Peyer's patch (tissue), 4 donors: ENCODE measurements at regions not wholly inside any gene's neighbourhood (a gene's known extent, or its start where the extent isn't known, plus 50 kb on each side); places are given as distances from the start of the nearest gene placed in this dataset.

ENCODE experiments used
- DNase-seq, 3 donors: peaks; one replicate each; pipeline ENCODE4 v3.0.0-alpha.2; 2017 to 2019
- H3K27ac ChIP-seq, 4 donors: fragments of 200-600 bp; sonication (generic); one replicate each; pipeline ENCODE4 v1.5.1; 2016 to 2019
- H3K27me3 ChIP-seq, 2 donors: fragments of 200-600 bp; sonication (generic); one replicate each; pipeline ENCODE4 v1.5.1; 2019
- H3K36me3 ChIP-seq, 3 donors: fragments of 200-600 bp; sonication (generic); one replicate each; pipeline ENCODE4 v1.5.1; 2016 to 2019
- H3K4me1 ChIP-seq, 4 donors: fragments of 200-600 bp; sonication (generic); one replicate each; pipeline ENCODE4 v1.5.1; 2016 to 2019
- H3K4me3 ChIP-seq, 4 donors: fragments of 200-600 bp; sonication (generic); 1 replicate in 3 of 4; 2 replicates in 1 of 4; pipeline ENCODE4 v1.5.1; 2016 to 2019; ENCODE audit warnings: mild to moderate bottlenecking in 1 of 4
- H3K9me3 ChIP-seq, 4 donors: fragments of 200-600 bp; sonication (generic); one replicate each; pipeline ENCODE4 v1.5.1; 2016 to 2019; ENCODE audit warnings: mild to moderate bottlenecking in 1 of 4
- CTCF ChIP-seq, 6 experiments: fragments of 450-650 bp in 4 of 6; fragments of 200-600 bp in 2 of 6; sonication (generic) in 1 of 6; IDR thresholded peaks; one replicate each; pipeline ENCODE4 v1.5.1; 2017 to 2019; ENCODE audit warnings: antibody characterized with exemption in 6 of 6, mild to moderate bottlenecking in 3 of 6, moderate library complexity in 1 of 6
- POLR2A ChIP-seq, 2 donors: fragments of 450-650 bp; IDR thresholded peaks; one replicate each; pipeline ENCODE4 v1.5.1; 2017; ENCODE audit warnings: antibody characterized with exemption in 2 of 2, mild to moderate bottlenecking in 2 of 2, moderate library complexity in 2 of 2

GRCh38 chr12:102682366-102683289, 202.3 kb upstream of the IGF1 start:
- TF ChIP-seq POLR2A (IDR thresholded peaks at IDR 0.05) (no peak), CTCF (IDR thresholded peaks at IDR 0.05) (no peak)

GRCh38 chr12:102681747-102682146, 201.4 kb upstream of the IGF1 start:
- TF ChIP-seq CTCF (IDR thresholded peaks at IDR 0.05) (no peak), POLR2A (IDR thresholded peaks at IDR 0.05) (no peak)
- no peaks in the 10 kb centered on the region for H3K27me3 ChIP-seq
- no peak for DNase-seq
- no peaks in the 10 kb centered on the region for H3K4me1 ChIP-seq
- H3K4me3 ChIP-seq: no peak overlapping the region
- H3K27ac ChIP-seq: no peak overlapping the region
- H3K36me3 ChIP-seq: no peaks in the 10 kb centered on the region
- H3K9me3 ChIP-seq: no peaks in the 10 kb centered on the region

More at GRCh38 chr12:102682366-102683289, 202.3 kb upstream of the IGF1 start:
- H3K4me1 ChIP-seq: no peaks in the 10 kb centered on the region
- no peak overlapping the region for H3K4me3 ChIP-seq
- H3K27me3 ChIP-seq: no peaks in the 10 kb centered on the region
- H3K9me3 ChIP-seq: no peaks in the 10 kb centered on the region
- no peak for DNase-seq
- H3K27ac ChIP-seq: no peak overlapping the region
- H3K36me3 ChIP-seq: no peaks in the 10 kb centered on the region

GRCh38 chr12:102681309-102681708, 200.9 kb upstream of the IGF1 start:
- Histone ChIP-seq H3K27me3 (no peaks in the 10 kb centered on the region), H3K9me3 (no peaks in the 10 kb centered on the region), H3K36me3 (no peaks in the 10 kb centered on the region), H3K4me1 (no peaks in the 10 kb centered on the region), H3K4me3 (no peak overlapping the region), H3K27ac (no peak overlapping the region)
- no peak for TF ChIP-seq CTCF (IDR thresholded peaks at IDR 0.05)
- TF ChIP-seq POLR2A (IDR thresholded peaks at IDR 0.05): no peak
- DNase-seq: no peak

- H3K4me1 ChIP-seq: no peaks in the 10 kb centered on the region
- no peaks in the 10 kb centered on the region for H3K36me3 ChIP-seq
- H3K27me3 ChIP-seq: no peaks in the 10 kb centered on the region
- H3K9me3 ChIP-seq: no peaks in the 10 kb centered on the region
- H3K4me3 ChIP-seq: no peak overlapping the region
- no peak for DNase-seq
- no peak for TF ChIP-seq POLR2A (IDR thresholded peaks at IDR 0.05)
- no peak for TF ChIP-seq CTCF (IDR thresholded peaks at IDR 0.05)
- no peak overlapping the region for H3K27ac ChIP-seq
Measured at GRCh38 chr12:102680304-102680703, 199.9 kb upstream of the IGF1 start.

- Histone ChIP-seq H3K4me1 (no peaks in the 10 kb centered on the region), H3K9me3 (peaks cover 0 to 5% (median 0%) of the 10 kb centered on the region in 4 donors)
- TF ChIP-seq POLR2A (IDR thresholded peaks at IDR 0.05) (no peak), CTCF (IDR thresholded peaks at IDR 0.05) (no peak)
Measured at GRCh38 chr12:102676812-102677211, 196.4 kb upstream of the IGF1 start.

More at GRCh38 chr12:102676812-102677211, 196.4 kb upstream of the IGF1 start:
- DNase-seq: no peak
- H3K36me3 ChIP-seq: no peaks in the 10 kb centered on the region
- no peak overlapping the region for H3K27ac ChIP-seq
- no peaks in the 10 kb centered on the region for H3K27me3 ChIP-seq
- no peak overlapping the region for H3K4me3 ChIP-seq
